GM12878 (cell line): ENCODE measurements at regions not wholly inside any gene's neighbourhood (a gene's known extent, or its start where the extent isn't known, plus 50 kb on each side); places are given as distances from the start of the nearest gene placed in this dataset.

Experiments
- ATAC-seq: fragments of 200-7000 bp; cut with Tn5 transposase; 3 replicates; pipeline ENCODE4 v1.9.1; 2020; ENCODE audit warnings: mild to moderate bottlenecking, moderate library complexity
- BruUV-seq: library from RNA; stranded (reverse); fragments of 400-500 nt; replicated peaks from 2 replicates; lab custom pipeline; 2021; lab: Mats Ljungman, UMichigan
- CTCF ChIA-PET: fragments of 300-600 bp; sonication (Branson Sonifier 250); formaldehyde crosslinking; extraction: SDS; loops from one replicate; lab custom pipeline; 2021; ENCODE audit warnings: inconsistent platforms; lab: Yijun Ruan, JAX
- POLR2A ChIA-PET: fragments of 350-600 bp; formaldehyde crosslinking; extraction: SDS; loops from one replicate; lab custom pipeline; 2021; ENCODE audit warnings: inconsistent platforms; lab: Charles Lee
- RAD21 ChIA-PET: fragments of 300-600 bp; sonication (Branson Sonifier 250); formaldehyde crosslinking; loops from one replicate; lab custom pipeline; 2023; ENCODE audit warnings: antibody characterized with exemption; ENCODE audit not compliant: unreplicated experiment; lab: Charles Lee
- SMC1A ChIA-PET: fragments of 300-600 bp; sonication (Branson Sonifier 250); formaldehyde crosslinking; loops from one replicate; lab custom pipeline; 2023; ENCODE audit not compliant: unreplicated experiment, uncharacterized antibody; lab: Charles Lee
- DNase-seq: peaks from one replicate; pipeline ENCODE4 v3.0.0-alpha.2; 2011; ENCODE audit warnings: low read depth, low spot score
- FAIRE-seq: peaks from 3 replicates; lab custom pipeline; 2011; peaks lifted over from hg19 to GRCh38; lab: Jason Lieb, UNC
- H2AFZ ChIP-seq: 2 replicates; pipeline ENCODE4 v1.6.0; 2011; ENCODE audit warnings: low read depth, low read length, control low read depth; ENCODE audit not compliant: control insufficient read depth
- H3K27ac ChIP-seq: 2 replicates; pipeline ENCODE4 v1.5.1; 2011; ENCODE audit warnings: control low read depth; ENCODE audit not compliant: control insufficient read depth, insufficient read depth
- H3K27me3 ChIP-seq, 2 experiments: replicated peaks in 1 of 2; 2 replicates each; pipeline versions ENCODE4 v1.6.0 to v1.6.1; 2011; ENCODE audit warnings: low read length in 1 of 2; ENCODE audit not compliant: control insufficient read depth in 2 of 2, insufficient read depth in 2 of 2
- H3K36me3 ChIP-seq, 2 experiments: 2 replicates each; pipeline ENCODE4 v1.5.1; 2011; ENCODE audit warnings: low read length in 1 of 2; ENCODE audit not compliant: control insufficient read depth in 2 of 2, insufficient read depth in 2 of 2
- H3K4me1 ChIP-seq: 2 replicates; pipeline ENCODE4 v1.6.1; 2011; ENCODE audit warnings: mild to moderate bottlenecking, low read length, moderate library complexity, mixed read lengths; ENCODE audit not compliant: control insufficient read depth, insufficient read depth
- H3K4me2 ChIP-seq: 2 replicates; pipeline ENCODE4 v1.6.0; 2011; ENCODE audit warnings: control low read depth; ENCODE audit not compliant: control insufficient read depth, insufficient read depth
- H3K4me3 ChIP-seq: fragments of 200-600 bp; sonication (generic); 2 replicates; pipeline ENCODE4 v1.5.1; 2016
- H3K79me2 ChIP-seq: 2 replicates; pipeline ENCODE4 v1.6.0; 2011; ENCODE audit warnings: low read length; ENCODE audit not compliant: control insufficient read depth, insufficient read depth
- H3K9ac ChIP-seq: 2 replicates; pipeline ENCODE4 v1.8.0; 2011; ENCODE audit warnings: low read length, control low read depth, mixed read lengths; ENCODE audit not compliant: control insufficient read depth, insufficient read depth
- H3K9me3 ChIP-seq: replicated peaks from 3 replicates; pipeline ENCODE4 v1.5.1; 2011; ENCODE audit warnings: mild to moderate bottlenecking, low read length; ENCODE audit not compliant: control insufficient read depth, insufficient read depth
- H4K20me1 ChIP-seq: 2 replicates; pipeline ENCODE4 v1.6.0; 2011; ENCODE audit not compliant: control insufficient read depth, insufficient read depth
- ATF2 ChIP-seq: IDR thresholded peaks from 2 replicates; pipeline ENCODE4 v1.6.1; 2012; ENCODE audit warnings: low read length, inconsistent platforms
- CHD1 ChIP-seq: IDR thresholded peaks from 2 replicates; pipeline ENCODE4 v1.6.1; 2012; ENCODE audit warnings: low read depth, low read length, improper control_type of control experiment
- HDAC6 ChIP-seq: fragments of 200-600 bp; sonication (generic); IDR thresholded peaks from one replicate; pipeline ENCODE4 v1.8.0; 2017; ENCODE audit warnings: antibody characterized with exemption; ENCODE audit not compliant: unreplicated experiment
- JUND ChIP-seq: IDR thresholded peaks from 2 replicates; pipeline ENCODE4 v1.6.1; 2012; ENCODE audit warnings: low read depth, mild to moderate bottlenecking, low read length, improper control_type of control experiment, moderate library complexity
- ZNF207 ChIP-seq: fragments of 450-650 bp; IDR thresholded peaks from 2 replicates; pipeline ENCODE4 v1.6.1; 2014; ENCODE audit warnings: antibody characterized with exemption, mild to moderate bottlenecking, borderline replicate concordance
- WGBS: methylation state at CpG from one replicate; pipeline ENCODE4 v1.1.6; 2016; ENCODE audit warnings: low lambda C conversion rate; ENCODE audit not compliant: insufficient replicate concordance, insufficient coverage; ENCODE audit errors: missing lambda C conversion rate; 5-methylcytosine and 5-hydroxymethylcytosine counted together
- in situ Hi-C: fragments of 300-500 bp; cut with MboI; formaldehyde crosslinking; loops from 9 replicates; pipeline ENCODE4 v1.14.3; 2018; ENCODE audit warnings: mixed read lengths
- intact Hi-C: fragments of 100-400 bp; cut with micrococcal nuclease; formaldehyde crosslinking; loops from one replicate; pipeline ENCODE4 v1.14.2; 2022; ENCODE audit not compliant: unreplicated experiment

DNA sequence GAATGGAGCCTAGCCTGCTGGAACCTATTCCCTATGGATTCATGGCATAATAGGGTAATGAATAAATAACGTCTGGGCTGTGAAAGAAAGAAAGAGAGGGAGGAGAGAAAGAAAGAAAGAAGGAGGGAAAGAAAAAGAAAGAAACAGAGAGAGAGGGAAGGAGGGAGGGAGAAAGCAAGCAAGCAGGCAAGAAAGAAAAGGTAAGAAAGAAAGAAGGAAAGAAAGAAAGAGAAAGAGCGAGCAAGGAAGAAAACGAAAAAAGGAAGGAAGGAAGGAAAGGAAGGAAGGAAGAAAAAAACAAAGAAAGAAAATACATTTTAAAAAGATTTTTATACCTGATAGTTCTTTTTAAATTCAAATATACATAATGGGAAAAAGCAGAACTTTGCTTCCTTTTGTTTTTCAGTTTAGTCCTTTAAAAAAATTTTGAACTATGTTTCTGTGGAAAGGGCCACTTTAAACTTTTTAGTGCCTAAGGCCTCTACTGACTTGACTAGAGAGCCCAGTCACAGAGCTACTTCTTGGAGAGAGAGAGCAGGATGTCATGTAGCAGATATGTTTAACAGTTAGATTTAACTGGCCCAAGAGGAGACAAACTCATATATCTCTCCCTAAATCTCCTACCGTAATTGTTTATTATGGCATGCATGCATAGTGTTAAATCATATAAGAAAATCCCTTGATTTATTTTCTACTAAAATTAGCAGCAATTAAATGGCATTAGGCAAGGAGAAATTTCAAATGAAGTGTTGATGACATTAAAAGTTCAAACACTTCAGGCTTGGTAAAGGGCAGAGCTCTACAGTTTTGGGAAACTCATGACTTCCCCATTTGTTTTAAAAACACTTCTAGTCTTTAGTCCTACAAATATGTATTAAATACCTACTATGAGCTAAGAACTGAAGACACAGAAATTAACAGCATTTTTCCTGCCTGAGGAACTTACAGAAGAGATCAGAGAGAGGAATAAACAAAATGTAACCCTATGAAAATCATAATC lies 305.5 kb downstream of the BCAT1 start (continued):
- TF ChIP-seq ATF2 (no peak), JUND (no peak)

DNA sequence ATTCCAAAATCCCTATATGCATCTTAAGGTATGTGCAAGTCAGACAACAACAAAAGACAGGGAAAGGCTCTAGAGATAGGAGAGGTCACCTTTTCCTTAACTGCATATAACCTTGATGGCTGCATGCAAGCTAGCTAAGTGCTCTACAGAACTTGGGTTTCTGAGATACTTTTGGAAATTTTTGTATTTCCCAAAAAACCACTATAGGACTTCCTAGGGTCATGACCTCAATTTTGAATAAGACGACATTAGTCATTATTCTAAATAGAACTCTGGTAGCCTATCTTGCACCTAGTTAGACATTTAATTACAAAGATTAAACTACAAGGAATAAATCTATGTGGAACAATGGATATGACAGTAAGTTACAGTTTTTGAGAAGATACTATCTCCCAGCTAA lies 309.3 kb downstream of the BCAT1 start:
- Histone ChIP-seq H3K36me3 (no peaks in the 10 kb centered on the region), H3K4me3 (no peak overlapping the region), H3K9ac (no peak overlapping the region), H3K4me1 (no peaks in the 10 kb centered on the region), H3K4me2 (no peak overlapping the region), H3K27ac (no peak overlapping the region), H3K79me2 (no peaks in the 10 kb centered on the region), H3K27me3 (no peaks in the 10 kb centered on the region; a peak in 1 of 4 replicates), H4K20me1 (no peaks in the 10 kb centered on the region), H2AFZ (no peak overlapping the region), H3K9me3 (no peaks in the 10 kb centered on the region)
- ChIA-PET SMC1A (no interaction called here), RAD21 (no interaction called here), POLR2A (no interaction called here), CTCF (no interaction called here)
- intact Hi-C loops = no loop called here
- WGBS = 33% methylated on average over 1 of the region's 1 CpG
- DNase-seq (no peak), FAIRE-seq (no peak), ATAC-seq (no peak)
- TF ChIP-seq ZNF207 (no peak), CHD1 (no peak), HDAC6 (no peak)
- no TSS peak for BruUV-seq
- in situ Hi-C loops = no loop called here
